ENCODE measurements at regions not wholly inside any gene's neighbourhood (a gene's known extent, or its start where the extent isn't known, plus 50 kb on each side); places are given as distances from the start of the nearest gene placed in this dataset.
"Not testable (repeated sequence)": the region's sequence is repeated elsewhere in the genome, so short reads cannot be mapped to it uniquely, and the experiment has no call there.

GRCh38 chr15:70382762-70383458 is 285.2 kb upstream of the TLE3 start:
- H3K27ac ChIP-seq, result no peak overlapping the region
- no peak for DNase-seq (ENCODE audit: low read depth, low spot score)

GRCh38 chr15:70382009-70382749 is 284.5 kb upstream of the TLE3 start:
- no peak for DNase-seq (ENCODE audit: low read depth, low spot score)
- H3K27ac ChIP-seq, result no peak overlapping the region

- no peak for DNase-seq (ENCODE audit: low read depth, low spot score)
- no peak overlapping the region for H3K27ac ChIP-seq
These were observed 282.5 kb upstream of the TLE3 start for GRCh38 chr15:70379938-70380883.

- DNase-seq (ENCODE audit: low read depth, low spot score), result no peak
These were observed 281.4 kb upstream of the TLE3 start for GRCh38 chr15:70379134-70379533.

GRCh38 chr15:70378126-70379031 is 280.7 kb upstream of the TLE3 start:
- no peak overlapping the region for H3K27ac ChIP-seq
- no peak for DNase-seq (ENCODE audit: low read depth, low spot score)

More at GRCh38 chr15:70379134-70379533, 281.4 kb upstream of the TLE3 start:
- no peak overlapping the region for H3K27ac ChIP-seq

- no peak for DNase-seq (ENCODE audit: low read depth, low spot score)
- H3K27ac ChIP-seq, result no peak overlapping the region
These were observed 279.4 kb upstream of the TLE3 start for GRCh38 chr15:70376929-70377691.

GRCh38 chr15:70376031-70376928 is 278.6 kb upstream of the TLE3 start:
- no peak for DNase-seq (ENCODE audit: low read depth, low spot score)
- H3K27ac ChIP-seq, result no peak overlapping the region

GRCh38 chr15:70375586-70375985 is 277.9 kb upstream of the TLE3 start:
- no peak for DNase-seq (ENCODE audit: low read depth, low spot score)
- H3K27ac ChIP-seq, result no peak overlapping the region

GRCh38 chr15:70375006-70375431 is 277.3 kb upstream of the TLE3 start:
- peak; percentile 40 for DNase-seq (ENCODE audit: low read depth, low spot score)
- no peak overlapping the region for H3K27ac ChIP-seq

- H3K27ac ChIP-seq, result no peak overlapping the region
- DNase-seq (ENCODE audit: low read depth, low spot score), result no peak
These were observed 276.4 kb upstream of the TLE3 start for GRCh38 chr15:70374096-70374495.

GRCh38 chr15:70373439-70373838 is 275.7 kb upstream of the TLE3 start:
- DNase-seq (ENCODE audit: low read depth, low spot score); H3K27ac ChIP-seq: not testable (repeated sequence)

- not testable (repeated sequence) for H3K27ac ChIP-seq; DNase-seq (ENCODE audit: low read depth, low spot score)
These were observed 270.4 kb upstream of the TLE3 start for GRCh38 chr15:70367913-70368705.

GRCh38 chr15:70364023-70364422 is 266.3 kb upstream of the TLE3 start:
- not testable (repeated sequence) for H3K27ac ChIP-seq; DNase-seq (ENCODE audit: low read depth, low spot score)

GRCh38 chr15:70362886-70363285 is 265.2 kb upstream of the TLE3 start:
- H3K27ac ChIP-seq, result no peak overlapping the region
- DNase-seq (ENCODE audit: low read depth, low spot score), result no peak

- DNase-seq (ENCODE audit: low read depth, low spot score), result no peak
- no peak overlapping the region for H3K27ac ChIP-seq
These were observed 264.6 kb upstream of the TLE3 start for GRCh38 chr15:70362350-70362749.

GRCh38 chr15:70361891-70362290 is 264.2 kb upstream of the TLE3 start:
- no peak for DNase-seq (ENCODE audit: low read depth, low spot score)
- H3K27ac ChIP-seq, result no peak overlapping the region

GRCh38 chr15:70361106-70361505 is 263.4 kb upstream of the TLE3 start:
- DNase-seq (ENCODE audit: low read depth, low spot score), result no peak
- no peak overlapping the region for H3K27ac ChIP-seq

Measured in epithelial cell of prostate (primary cell).